NCI-H460 (cell line): ENCODE measurements at regions not wholly inside any gene's neighbourhood (a gene's known extent, or its start where the extent isn't known, plus 50 kb on each side); places are given as distances from the start of the nearest gene placed in this dataset.
A peak's percentile ranks its signal among the peaks of the same experiment; 100 is the strongest.

Source experiments
- DNase-seq: peaks from one replicate; pipeline ENCODE4 v3.0.0-alpha.2; 2016; ENCODE audit warnings: low read depth; ENCODE audit errors: extremely low read depth

GRCh38 chr1:239268941-239269340 lies 117.4 kb upstream of the CHRM3 start:
- no peak for DNase-seq

- no peak for DNase-seq
These were observed 118.4 kb upstream of the CHRM3 start for GRCh38 chr1:239268007-239268406.

GRCh38 chr1:239263801-239264200 lies 122.6 kb upstream of the CHRM3 start:
- DNase-seq, result no peak

GRCh38 chr1:239262538-239262937 lies 123.8 kb upstream of the CHRM3 start:
- no peak for DNase-seq

GRCh38 chr1:239261521-239261920 lies 124.8 kb upstream of the CHRM3 start:
- no peak for DNase-seq

- no peak for DNase-seq
These were observed 125.5 kb upstream of the CHRM3 start for GRCh38 chr1:239260842-239261241.

GRCh38 chr1:239255628-239256160 lies 130.7 kb upstream of the CHRM3 start:
- DNase-seq, result no peak

- no peak for DNase-seq
These were observed 131.4 kb upstream of the CHRM3 start for GRCh38 chr1:239254999-239255398.

GRCh38 chr1:239253032-239253431 lies 133.3 kb upstream of the CHRM3 start:
- DNase-seq, result peak; percentile 41

- no peak for DNase-seq
These were observed 135.9 kb upstream of the CHRM3 start for GRCh38 chr1:239250353-239251035.

- DNase-seq, result peak; percentile 58
These were observed 139.1 kb upstream of the CHRM3 start for GRCh38 chr1:239247285-239247684.

GRCh38 chr1:239244084-239244483 lies 142.3 kb upstream of the CHRM3 start:
- DNase-seq, result no peak

GRCh38 chr1:239243006-239243405 lies 143.4 kb upstream of the CHRM3 start:
- no peak for DNase-seq

- DNase-seq, result no peak
These were observed 144.0 kb upstream of the CHRM3 start for GRCh38 chr1:239242404-239242803.

- DNase-seq, result no peak
These were observed 145.6 kb upstream of the CHRM3 start for GRCh38 chr1:239240736-239241135.

- no peak for DNase-seq
These were observed 146.8 kb upstream of the CHRM3 start for GRCh38 chr1:239239529-239239928.

- DNase-seq, result no peak
These were observed 148.5 kb upstream of the CHRM3 start for GRCh38 chr1:239237912-239238311.

- no peak for DNase-seq
These were observed 152.7 kb upstream of the CHRM3 start for GRCh38 chr1:239233626-239234025.

- no peak for DNase-seq
These were observed 153.4 kb upstream of the CHRM3 start for GRCh38 chr1:239232921-239233320.

- no peak for DNase-seq
These were observed 157.9 kb upstream of the CHRM3 start for GRCh38 chr1:239228451-239228850.

GRCh38 chr1:239225396-239225795 lies 161.0 kb upstream of the CHRM3 start:
- no peak for DNase-seq

GRCh38 chr1:239224100-239224499 lies 162.3 kb upstream of the CHRM3 start:
- DNase-seq, result no peak

GRCh38 chr1:239222999-239223398 lies 163.4 kb upstream of the CHRM3 start:
- no peak for DNase-seq
